DND-41 (cell line): ENCODE measurements at regions not wholly inside any gene's neighbourhood (a gene's known extent, or its start where the extent isn't known, plus 50 kb on each side); places are given as distances from the start of the nearest gene placed in this dataset.

Experiments
- CTCF ChIP-seq: IDR thresholded peaks from 2 replicates; pipeline ENCODE4 v1.5.1; 2012; ENCODE audit warnings: borderline replicate concordance, low read length, moderate library complexity, mild to moderate bottlenecking; ENCODE audit not compliant: poor library complexity, severe bottlenecking; ENCODE audit errors: extremely low read depth
- EZH2 ChIP-seq: IDR thresholded peaks from 3 replicates; pipeline ENCODE4 v1.6.1; 2012; ENCODE audit warnings: borderline replicate concordance, low read depth, mild to moderate bottlenecking, moderate library complexity, low read length, inconsistent platforms; ENCODE audit not compliant: severe bottlenecking

- TF ChIP-seq EZH2 (no peak), CTCF (no peak)
These were observed 439.5 kb downstream of the GRXCR1 start for GRCh38 chr4:43332052-43332425.
